Endothelial cell of hepatic sinusoid (primary cell): ENCODE measurements at regions not wholly inside any gene's neighbourhood (a gene's known extent, or its start where the extent isn't known, plus 50 kb on each side); places are given as distances from the start of the nearest gene placed in this dataset.

Experiments used
- in situ Hi-C: cut with HindIII; loops from 2 replicates; pipeline ENCODE4 v1.10.0; 2017; ENCODE audit warnings: low sequenced_read_pairs

GRCh38 chr6:33925210-33925609, 121.4 kb upstream of the MLN start:
- in situ Hi-C loops = no loop called here

GRCh38 chr6:33924681-33925080, 120.9 kb upstream of the MLN start:
- in situ Hi-C loops = no loop called here

GRCh38 chr6:33923857-33924514, 120.2 kb upstream of the MLN start:
- in situ Hi-C loops = no loop called here

GRCh38 chr6:33921745-33922144, 117.9 kb upstream of the MLN start:
- in situ Hi-C loops = no loop called here

GRCh38 chr6:33918175-33918695, 114.4 kb upstream of the MLN start:
- in situ Hi-C loops = no loop called here

- in situ Hi-C loops = no loop called here
These were observed 111.3 kb upstream of the MLN start for GRCh38 chr6:33915134-33915533.

GRCh38 chr6:33914645-33915044, 110.8 kb upstream of the MLN start:
- in situ Hi-C loops = no loop called here

GRCh38 chr6:33912195-33912594, 108.4 kb upstream of the MLN start:
- in situ Hi-C loops = no loop called here

GRCh38 chr6:33911488-33911887, 107.7 kb upstream of the MLN start:
- in situ Hi-C loops = no loop called here

- in situ Hi-C loops = no loop called here
These were observed 106.8 kb upstream of the MLN start for GRCh38 chr6:33910594-33910993.

- in situ Hi-C loops = no loop called here
These were observed 105.9 kb upstream of the MLN start for GRCh38 chr6:33909737-33910136.

- in situ Hi-C loops = no loop called here
These were observed 104.2 kb upstream of the MLN start for GRCh38 chr6:33908025-33908424.

- in situ Hi-C loops = no loop called here
These were observed 103.4 kb upstream of the MLN start for GRCh38 chr6:33907227-33907626.

- in situ Hi-C loops = no loop called here
These were observed 102.6 kb upstream of the MLN start for GRCh38 chr6:33906439-33906838.

GRCh38 chr6:33905071-33905609, 101.3 kb upstream of the MLN start:
- in situ Hi-C loops = no loop called here

- in situ Hi-C loops = no loop called here
These were observed 100.9 kb upstream of the MLN start for GRCh38 chr6:33904747-33905065.

- in situ Hi-C loops = no loop called here
These were observed 100.4 kb upstream of the MLN start for GRCh38 chr6:33904050-33904746.

GRCh38 chr6:33903579-33903978, 99.8 kb upstream of the MLN start:
- in situ Hi-C loops = no loop called here

GRCh38 chr6:33902457-33902853, 98.7 kb upstream of the MLN start:
- in situ Hi-C loops = no loop called here

- in situ Hi-C loops = no loop called here
These were observed 98.1 kb upstream of the MLN start for GRCh38 chr6:33901822-33902456.

- in situ Hi-C loops = loop anchor here (5.0 to 25.0 kb wide), 3 partner anchors 49 to 689 kb away; partner anchors contain the start of gene GRM4
These were observed 95.0 kb upstream of the MLN start for GRCh38 chr6:33898771-33899170.
